HEK293T (cell line): ENCODE measurements at regions not wholly inside any gene's neighbourhood (a gene's known extent, or its start where the extent isn't known, plus 50 kb on each side); places are given as distances from the start of the nearest gene placed in this dataset.

ENCODE experiments used
- FOXA1 ChIP-seq: fragments of 450-650 bp; IDR thresholded peaks from 2 replicates; pipeline ENCODE4 v1.6.1; 2016; ENCODE audit warnings: mild to moderate bottlenecking
- FOXK2 ChIP-seq: fragments of 450-650 bp; IDR thresholded peaks from 2 replicates; pipeline ENCODE4 v1.6.1; 2016; ENCODE audit warnings: mild to moderate bottlenecking
- LEF1 ChIP-seq: fragments of 450-650 bp; IDR thresholded peaks from 2 replicates; pipeline ENCODE4 v1.6.1; 2017; ENCODE audit warnings: mild to moderate bottlenecking, borderline replicate concordance
- SUZ12 ChIP-seq: fragments of 450-650 bp; IDR thresholded peaks from 2 replicates; pipeline ENCODE4 v1.6.1; 2016; ENCODE audit warnings: mild to moderate bottlenecking
- TF ChIP-seq, protein P1 (sequence below): fragments of 450-650 bp; IDR thresholded peaks from 2 replicates; pipeline ENCODE4 v1.6.1; 2016

DNA sequence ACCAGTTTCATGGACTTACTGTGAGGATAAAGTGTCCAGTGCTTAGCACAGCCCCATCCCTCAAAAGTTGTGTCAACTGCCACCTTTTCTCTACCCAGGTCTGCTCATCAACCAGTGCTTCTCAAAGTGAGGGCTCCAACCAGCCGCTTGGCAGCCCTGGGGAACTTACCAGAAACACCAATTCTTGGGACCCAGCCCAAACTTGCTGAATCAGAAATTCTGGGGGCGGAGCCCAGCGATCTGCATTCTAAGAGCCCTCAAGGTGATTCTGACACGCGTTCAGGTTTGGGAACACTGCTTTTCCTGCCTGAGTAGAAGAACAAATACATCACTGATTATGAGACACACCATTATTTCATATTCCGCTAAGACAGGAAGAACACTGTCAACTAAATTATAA is 132.0 kb downstream of the NSG2 start:
- TF ChIP-seq FOXK2 (no peak), FOXA1 (no peak), SUZ12 (no peak), LEF1 (no peak)
- TF ChIP-seq, protein P1, sequence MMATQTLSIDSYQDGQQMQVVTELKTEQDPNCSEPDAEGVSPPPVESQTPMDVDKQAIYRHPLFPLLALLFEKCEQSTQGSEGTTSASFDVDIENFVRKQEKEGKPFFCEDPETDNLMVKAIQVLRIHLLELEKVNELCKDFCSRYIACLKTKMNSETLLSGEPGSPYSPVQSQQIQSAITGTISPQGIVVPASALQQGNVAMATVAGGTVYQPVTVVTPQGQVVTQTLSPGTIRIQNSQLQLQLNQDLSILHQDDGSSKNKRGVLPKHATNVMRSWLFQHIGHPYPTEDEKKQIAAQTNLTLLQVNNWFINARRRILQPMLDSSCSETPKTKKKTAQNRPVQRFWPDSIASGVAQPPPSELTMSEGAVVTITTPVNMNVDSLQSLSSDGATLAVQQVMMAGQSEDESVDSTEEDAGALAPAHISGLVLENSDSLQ = no peak
